Sigmoid colon (tissue), 4 donors: ENCODE measurements at regions not wholly inside any gene's neighbourhood (a gene's known extent, or its start where the extent isn't known, plus 50 kb on each side); places are given as distances from the start of the nearest gene placed in this dataset.

Experiments
- CTCF ChIP-seq, 4 experiments: fragments of 450-650 bp in 3 of 4; fragments of 200-600 bp in 1 of 4; IDR thresholded peaks; one replicate each; pipeline ENCODE4 v1.5.1; 2016 to 2019; ENCODE audit warnings: antibody characterized with exemption in 4 of 4, mild to moderate bottlenecking in 3 of 4, moderate library complexity in 2 of 4
- POLR2A ChIP-seq, 2 donors: fragments of 450-650 bp; IDR thresholded peaks; one replicate each; pipeline ENCODE4 v1.6.1; 2016; ENCODE audit warnings: antibody characterized with exemption in 2 of 2, mild to moderate bottlenecking in 2 of 2, moderate library complexity in 2 of 2
- POLR2AphosphoS5 ChIP-seq, 4 donors: sonication (generic); formaldehyde crosslinking; IDR thresholded peaks; one replicate each; pipeline ENCODE4 v1.6.1; 2017; ENCODE audit warnings: antibody characterized with exemption in 4 of 4

GRCh38 chr7:153454306-153454705 lies 597.9 kb upstream of the DPP6 start:
- no peak for TF ChIP-seq CTCF (IDR thresholded peaks at IDR 0.05)
- TF ChIP-seq POLR2A (IDR thresholded peaks at IDR 0.05), result no peak
- no peak for TF ChIP-seq POLR2AphosphoS5 (IDR thresholded peaks at IDR 0.05)
